RWPE1 (cell line): ENCODE measurements at regions not wholly inside any gene's neighbourhood (a gene's known extent, or its start where the extent isn't known, plus 50 kb on each side); places are given as distances from the start of the nearest gene placed in this dataset.

ENCODE experiments used
- CTCF ChIA-PET: fragments of 350-600 bp; sonication (Branson Sonifier 250); formaldehyde crosslinking; extraction: SDS; loops from one replicate; lab custom pipeline; 2021; lab: Yijun Ruan, JAX
- POLR2A ChIA-PET: fragments of 400-600 bp; formaldehyde crosslinking; extraction: SDS; loops from one replicate; lab custom pipeline; 2020; ENCODE audit warnings: antibody characterized with exemption; ENCODE audit not compliant: low non-redundant PET; lab: Yijun Ruan, JAX
- DNase-seq: peaks from one replicate; pipeline ENCODE4 v3.0.0; 2012; ENCODE audit warnings: low spot score
- H3K27ac ChIP-seq: fragments of 450-650 bp; 2 replicates; pipeline ENCODE4 v1.5.1; 2017
- CTCF ChIP-seq: fragments of 450-650 bp; conservative IDR thresholded peaks from 2 replicates; pipeline ENCODE4 v1.5.1; 2017; ENCODE audit warnings: low read depth, mild to moderate bottlenecking

- peak; percentile 10 for DNase-seq
- no peak for TF ChIP-seq CTCF
- H3K27ac ChIP-seq: no peak overlapping the region
- ChIA-PET CTCF (interaction anchor here (0.5 kb wide), 1 partner anchor 26 kb away, joined by 3 read pairs; no protein-coding TSS in a partner anchor), POLR2A (no interaction called here)
Measured at GRCh38 chr4:149113804-149114430, 671.7 kb upstream of the NR3C2 start.

GRCh38 chr4:149112109-149112508 lies 669.9 kb upstream of the NR3C2 start:
- no peak for TF ChIP-seq CTCF
- POLR2A ChIA-PET: no interaction called here
- DNase-seq: no peak
- no peak overlapping the region for H3K27ac ChIP-seq
- CTCF ChIA-PET: interaction anchor here (0.6 kb wide), 1 partner anchor 845 kb away, joined by 3 read pairs; no protein-coding TSS in a partner anchor

GRCh38 chr4:149110481-149110880 lies 668.3 kb upstream of the NR3C2 start:
- DNase-seq: no peak
- ChIA-PET POLR2A (no interaction called here), CTCF (interaction anchor here (0.6 kb wide), 1 partner anchor 96 kb away, joined by 4 read pairs; no protein-coding TSS in a partner anchor)
- no peak for TF ChIP-seq CTCF
- H3K27ac ChIP-seq: no peak overlapping the region

- no peak for TF ChIP-seq CTCF
- DNase-seq: no peak
- H3K27ac ChIP-seq: no peak overlapping the region
- POLR2A ChIA-PET: no interaction called here
- CTCF ChIA-PET: no interaction called here
Measured at GRCh38 chr4:149108626-149109025, 666.4 kb upstream of the NR3C2 start.

- no peak for DNase-seq
- TF ChIP-seq CTCF: no peak
- ChIA-PET CTCF (no interaction called here), POLR2A (no interaction called here)
- no peak overlapping the region for H3K27ac ChIP-seq
Measured at GRCh38 chr4:149102765-149103164, 660.6 kb upstream of the NR3C2 start.

- no peak overlapping the region for H3K27ac ChIP-seq
- ChIA-PET CTCF (no interaction called here), POLR2A (no interaction called here)
- no peak for DNase-seq
- TF ChIP-seq CTCF: no peak
Measured at GRCh38 chr4:149101649-149102048, 659.4 kb upstream of the NR3C2 start.
